ENCODE measurements at regions not wholly inside any gene's neighbourhood (a gene's known extent, or its start where the extent isn't known, plus 50 kb on each side); places are given as distances from the start of the nearest gene placed in this dataset.
"Not testable (repeated sequence)": the region's sequence is repeated elsewhere in the genome, so short reads cannot be mapped to it uniquely, and the experiment has no call there.

DNA sequence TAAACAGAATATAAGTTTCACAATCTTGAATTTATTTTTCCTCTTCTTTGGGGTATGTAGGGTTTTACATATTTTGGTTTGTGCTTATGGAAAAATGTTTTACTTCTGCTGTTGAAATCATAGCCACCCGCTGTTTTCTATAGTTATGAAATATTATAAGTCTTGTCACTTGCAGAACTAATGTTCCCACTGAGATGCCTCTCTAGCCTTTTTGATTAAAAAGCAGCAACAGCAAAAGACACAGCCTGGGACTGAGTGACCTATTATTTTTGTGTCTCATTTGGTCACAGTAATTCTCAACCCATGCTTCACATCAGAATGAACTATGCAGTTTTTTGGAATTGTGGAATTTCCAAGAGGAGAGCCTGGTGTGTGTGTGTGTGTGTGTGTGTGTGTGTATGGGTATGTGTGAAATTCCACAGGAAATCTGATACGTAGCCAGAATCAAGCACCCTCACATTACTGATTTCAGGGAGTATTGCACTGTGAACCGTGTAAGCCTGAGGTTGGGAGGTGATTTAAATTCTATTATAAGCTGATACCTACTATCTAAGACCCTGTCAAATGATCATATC lies 55.7 kb upstream of the FRMD6 start:
- no peak for DNase-seq

DNA sequence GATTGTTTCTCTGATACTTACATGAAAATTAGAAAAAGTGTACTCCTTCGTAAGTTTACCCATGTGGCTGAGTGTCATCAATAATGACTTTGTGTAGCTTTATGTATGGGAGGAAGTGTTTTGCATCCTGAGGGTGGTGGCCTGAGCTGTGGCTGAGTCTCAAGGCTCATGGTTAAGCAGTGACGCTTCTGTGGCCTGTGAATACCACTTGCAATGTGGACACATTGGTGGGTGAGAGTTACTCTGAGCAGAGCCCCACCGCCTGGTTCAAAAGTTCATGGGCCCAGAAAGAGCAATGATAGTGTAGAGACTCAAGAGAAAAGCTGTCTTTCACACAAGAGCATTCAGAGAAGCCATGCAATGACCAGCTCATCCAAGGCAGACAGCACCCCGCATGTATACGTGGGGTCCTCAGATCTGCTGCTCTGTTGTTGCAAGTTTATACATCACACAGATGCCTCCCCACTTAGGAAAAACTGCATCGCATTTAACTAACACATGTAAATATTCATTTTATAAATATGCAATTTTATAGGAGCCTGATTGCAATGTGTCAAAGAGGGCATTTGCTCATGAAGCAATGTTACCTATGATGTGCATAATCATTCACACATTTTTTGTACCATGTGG lies 55.1 kb upstream of the FRMD6 start:
- DNase-seq, result no peak

DNA sequence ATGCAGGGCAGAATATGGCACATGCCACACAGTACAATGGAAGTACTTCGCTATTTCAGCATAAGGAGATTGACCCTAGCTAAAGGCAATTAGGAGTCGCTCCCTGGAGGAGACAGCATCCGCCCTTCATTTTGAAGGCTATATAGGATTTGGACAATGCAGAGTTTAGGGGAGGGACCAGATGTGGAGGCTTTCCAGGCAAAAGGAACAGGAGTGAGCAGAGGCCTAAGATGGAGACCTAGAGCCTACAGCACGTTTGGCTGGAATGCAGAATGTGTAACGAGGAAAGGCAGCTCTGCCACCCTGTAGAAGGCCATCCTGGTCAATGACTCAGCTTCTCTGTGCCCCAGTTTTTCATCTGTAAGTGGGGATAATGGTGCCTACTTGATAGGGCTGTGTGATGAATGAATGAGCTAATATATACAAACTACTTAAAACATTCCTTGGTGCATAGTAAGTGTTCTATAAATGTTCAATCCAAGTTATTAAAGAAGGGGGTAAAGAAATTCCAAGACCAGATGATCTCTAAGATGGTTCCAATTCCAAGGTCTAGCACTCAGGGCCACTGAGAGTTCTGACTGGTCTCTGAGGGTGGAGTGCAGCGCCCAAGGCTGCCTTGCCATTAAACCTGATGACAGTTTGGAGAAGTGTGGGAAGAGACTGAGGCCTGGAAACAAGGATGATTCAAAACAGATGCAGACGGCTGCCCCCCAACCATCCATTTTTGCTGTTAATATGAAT lies 54.3 kb upstream of the FRMD6 start:
- no peak for DNase-seq

DNA sequence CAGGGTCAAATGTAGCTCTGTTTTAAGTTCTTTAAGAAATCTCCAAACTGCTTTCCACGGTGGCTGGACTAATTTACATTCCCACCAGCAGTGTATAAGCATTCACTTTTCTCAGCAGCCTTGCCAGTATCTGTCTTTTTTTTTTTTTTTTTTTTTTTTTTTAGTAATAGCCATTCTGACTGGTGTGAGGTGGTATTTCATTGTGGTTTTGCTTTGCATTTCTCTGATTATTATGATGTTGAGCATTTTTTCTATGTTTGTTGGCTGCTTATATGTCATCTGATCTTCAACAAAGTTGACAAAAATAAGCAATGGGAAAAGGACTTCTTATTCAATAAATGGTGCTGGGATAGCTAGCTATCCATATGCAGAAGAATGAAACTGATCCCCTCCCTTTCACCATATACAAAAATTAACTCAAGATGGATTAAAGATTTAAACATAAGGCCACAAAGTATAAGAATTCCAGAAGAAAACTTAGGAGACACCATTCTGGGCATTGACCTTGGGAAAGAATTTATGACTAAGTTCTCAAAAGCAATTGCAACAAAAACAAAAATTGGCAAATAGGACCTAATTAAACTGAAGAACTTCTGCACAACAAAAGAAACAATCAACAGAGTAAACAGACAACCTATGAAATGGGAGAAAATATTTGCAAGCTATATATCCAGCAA lies 52.6 kb upstream of the FRMD6 start:
- not testable (repeated sequence) for DNase-seq

DNA sequence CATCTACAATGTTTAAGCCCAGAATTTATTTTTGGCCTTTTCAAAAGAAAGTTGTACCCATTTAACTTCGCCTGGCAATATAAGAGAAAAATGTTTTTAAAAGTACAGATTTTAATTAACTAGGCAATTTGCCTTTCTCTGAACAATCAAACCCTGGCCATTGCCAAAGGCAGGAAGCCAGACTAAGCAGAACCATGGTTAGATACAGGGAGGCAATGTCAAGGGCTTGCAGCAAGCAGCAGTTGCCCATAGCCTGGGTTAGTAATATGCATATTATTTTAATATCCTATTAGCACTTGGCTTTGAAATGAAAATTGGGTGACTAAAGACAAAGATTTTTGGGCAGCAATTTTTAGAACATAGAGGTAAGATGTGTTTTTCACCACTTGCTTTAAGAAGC lies 51.1 kb upstream of the FRMD6 start:
- no peak for DNase-seq
